ENCODE measurements at regions not wholly inside any gene's neighbourhood (a gene's known extent, or its start where the extent isn't known, plus 50 kb on each side); places are given as distances from the start of the nearest gene placed in this dataset.

GRCh38 chr3:69647081-69647480 is 92.2 kb upstream of the MITF start:
- H3K4me3 ChIP-seq (ENCODE audit: control insufficient read depth, low read depth, low read length), result no peak overlapping the region
- no peak for TF ChIP-seq CTCF (IDR thresholded peaks at IDR 0.05; ENCODE audit: control insufficient read depth, insufficient read depth, low read depth, low read length, missing control alignments)
- DNase-seq (ENCODE audit: low read depth), result no peak

- no peak for DNase-seq (ENCODE audit: low read depth)
- H3K4me3 ChIP-seq (ENCODE audit: control insufficient read depth, low read depth, low read length), result no peak overlapping the region
- TF ChIP-seq CTCF (IDR thresholded peaks at IDR 0.05; ENCODE audit: control insufficient read depth, insufficient read depth, low read depth, low read length, missing control alignments), result no peak
These were observed 92.8 kb upstream of the MITF start for GRCh38 chr3:69646287-69647067.

- H3K4me3 ChIP-seq (ENCODE audit: control insufficient read depth, low read depth, low read length), result no peak overlapping the region
- DNase-seq (ENCODE audit: low read depth), result no peak
- TF ChIP-seq CTCF (IDR thresholded peaks at IDR 0.05; ENCODE audit: control insufficient read depth, insufficient read depth, low read depth, low read length, missing control alignments), result no peak
These were observed 96.7 kb upstream of the MITF start for GRCh38 chr3:69642606-69643005.

- H3K4me3 ChIP-seq (ENCODE audit: control insufficient read depth, low read depth, low read length), result no peak overlapping the region
- TF ChIP-seq CTCF (IDR thresholded peaks at IDR 0.05; ENCODE audit: control insufficient read depth, insufficient read depth, low read depth, low read length, missing control alignments), result no peak
- no peak for DNase-seq (ENCODE audit: low read depth)
These were observed 99.4 kb upstream of the MITF start for GRCh38 chr3:69639851-69640250.

GRCh38 chr3:69628951-69629350 is 110.3 kb upstream of the MITF start:
- no peak for TF ChIP-seq CTCF (IDR thresholded peaks at IDR 0.05; ENCODE audit: control insufficient read depth, insufficient read depth, low read depth, low read length, missing control alignments)
- no peak overlapping the region for H3K4me3 ChIP-seq (ENCODE audit: control insufficient read depth, low read depth, low read length)
- no peak for DNase-seq (ENCODE audit: low read depth)

GRCh38 chr3:69613286-69613685 is 126.0 kb upstream of the MITF start:
- no peak for TF ChIP-seq CTCF (IDR thresholded peaks at IDR 0.05; ENCODE audit: control insufficient read depth, insufficient read depth, low read depth, low read length, missing control alignments)
- no peak for DNase-seq (ENCODE audit: low read depth)
- H3K4me3 ChIP-seq (ENCODE audit: control insufficient read depth, low read depth, low read length), result no peak overlapping the region

Data from AG09309 (cell line).